ENCODE measurements at regions not wholly inside any gene's neighbourhood (a gene's known extent, or its start where the extent isn't known, plus 50 kb on each side); places are given as distances from the start of the nearest gene placed in this dataset.

GRCh38 chr1:5286244-5286643 is 631.8 kb downstream of the AJAP1 start:
- no peak overlapping the region for H3K4me3 ChIP-seq (ENCODE audit: low read length)
- no peak overlapping the region for H3K9ac ChIP-seq (ENCODE audit: low read length)
- no peaks in the 10 kb centered on the region for H3K9me3 ChIP-seq (ENCODE audit: control insufficient read depth, low read depth, low read length)
- no peak overlapping the region for H3K27ac ChIP-seq (ENCODE audit: low read length)
- H3K4me1 ChIP-seq (ENCODE audit: control insufficient read depth, low read depth, low read length) = no peaks in the 10 kb centered on the region
- no peaks in the 10 kb centered on the region for H3K36me3 ChIP-seq (ENCODE audit: control insufficient read depth, low read depth, low read length)
- no peaks in the 10 kb centered on the region for H3K27me3 ChIP-seq (ENCODE audit: control insufficient read depth, insufficient read depth, low read length)

GRCh38 chr1:5274527-5274926 is 620.1 kb downstream of the AJAP1 start:
- Histone ChIP-seq H3K27me3 (ENCODE audit: control insufficient read depth, insufficient read depth, low read length) (no peaks in the 10 kb centered on the region), H3K9me3 (ENCODE audit: control insufficient read depth, low read depth, low read length) (no peaks in the 10 kb centered on the region), H3K36me3 (ENCODE audit: control insufficient read depth, low read depth, low read length) (no peaks in the 10 kb centered on the region), H3K27ac (ENCODE audit: low read length) (no peak overlapping the region), H3K4me1 (ENCODE audit: control insufficient read depth, low read depth, low read length) (peaks cover 21% of the 10 kb centered on the region), H3K4me3 (ENCODE audit: low read length) (no peak overlapping the region), H3K9ac (ENCODE audit: low read length) (no peak overlapping the region)

GRCh38 chr1:5273280-5274003 is 619.0 kb downstream of the AJAP1 start:
- Histone ChIP-seq H3K27ac (ENCODE audit: low read length) (no peak overlapping the region), H3K9ac (ENCODE audit: low read length) (no peak overlapping the region), H3K4me1 (ENCODE audit: control insufficient read depth, low read depth, low read length) (peaks cover 21% of the 10 kb centered on the region), H3K27me3 (ENCODE audit: control insufficient read depth, insufficient read depth, low read length) (no peaks in the 10 kb centered on the region), H3K4me3 (ENCODE audit: low read length) (no peak overlapping the region), H3K9me3 (ENCODE audit: control insufficient read depth, low read depth, low read length) (no peaks in the 10 kb centered on the region), H3K36me3 (ENCODE audit: control insufficient read depth, low read depth, low read length) (no peaks in the 10 kb centered on the region)

- Histone ChIP-seq H3K9ac (ENCODE audit: low read length) (no peak overlapping the region), H3K9me3 (ENCODE audit: control insufficient read depth, low read depth, low read length) (no peaks in the 10 kb centered on the region), H3K27me3 (ENCODE audit: control insufficient read depth, insufficient read depth, low read length) (no peaks in the 10 kb centered on the region), H3K36me3 (ENCODE audit: control insufficient read depth, low read depth, low read length) (no peaks in the 10 kb centered on the region), H3K4me3 (ENCODE audit: low read length) (no peak overlapping the region), H3K27ac (ENCODE audit: low read length) (no peak overlapping the region), H3K4me1 (ENCODE audit: control insufficient read depth, low read depth, low read length) (peaks cover 22% of the 10 kb centered on the region)
Observed at GRCh38 chr1:5272325-5272724, 617.9 kb downstream of the AJAP1 start.

- H3K9me3 ChIP-seq (ENCODE audit: control insufficient read depth, low read depth, low read length) = no peaks in the 10 kb centered on the region
- peaks cover 27% of the 10 kb centered on the region for H3K4me1 ChIP-seq (ENCODE audit: control insufficient read depth, low read depth, low read length)
- H3K4me3 ChIP-seq (ENCODE audit: low read length) = no peak overlapping the region
- H3K27me3 ChIP-seq (ENCODE audit: control insufficient read depth, insufficient read depth, low read length) = no peaks in the 10 kb centered on the region
- no peaks in the 10 kb centered on the region for H3K36me3 ChIP-seq (ENCODE audit: control insufficient read depth, low read depth, low read length)
- no peak overlapping the region for H3K27ac ChIP-seq (ENCODE audit: low read length)
- H3K9ac ChIP-seq (ENCODE audit: low read length) = no peak overlapping the region
Observed at GRCh38 chr1:5271264-5271663, 616.9 kb downstream of the AJAP1 start.

GRCh38 chr1:5269901-5270300 is 615.5 kb downstream of the AJAP1 start:
- Histone ChIP-seq H3K4me1 (ENCODE audit: control insufficient read depth, low read depth, low read length) (peaks cover 23% of the 10 kb centered on the region), H3K36me3 (ENCODE audit: control insufficient read depth, low read depth, low read length) (no peaks in the 10 kb centered on the region), H3K9ac (ENCODE audit: low read length) (no peak overlapping the region), H3K27ac (ENCODE audit: low read length) (no peak overlapping the region), H3K4me3 (ENCODE audit: low read length) (no peak overlapping the region), H3K9me3 (ENCODE audit: control insufficient read depth, low read depth, low read length) (no peaks in the 10 kb centered on the region), H3K27me3 (ENCODE audit: control insufficient read depth, insufficient read depth, low read length) (no peaks in the 10 kb centered on the region)

- Histone ChIP-seq H3K9ac (ENCODE audit: low read length) (no peak overlapping the region), H3K4me1 (ENCODE audit: control insufficient read depth, low read depth, low read length) (peaks cover 6% of the 10 kb centered on the region), H3K27ac (ENCODE audit: low read length) (no peak overlapping the region), H3K36me3 (ENCODE audit: control insufficient read depth, low read depth, low read length) (no peaks in the 10 kb centered on the region), H3K4me3 (ENCODE audit: low read length) (no peak overlapping the region), H3K9me3 (ENCODE audit: control insufficient read depth, low read depth, low read length) (no peaks in the 10 kb centered on the region), H3K27me3 (ENCODE audit: control insufficient read depth, insufficient read depth, low read length) (no peaks in the 10 kb centered on the region)
Observed at GRCh38 chr1:5267603-5268235, 613.3 kb downstream of the AJAP1 start.

- Histone ChIP-seq H3K9me3 (ENCODE audit: control insufficient read depth, low read depth, low read length) (no peaks in the 10 kb centered on the region), H3K9ac (ENCODE audit: low read length) (no peak overlapping the region), H3K27ac (ENCODE audit: low read length) (no peak overlapping the region), H3K4me3 (ENCODE audit: low read length) (no peak overlapping the region), H3K27me3 (ENCODE audit: control insufficient read depth, insufficient read depth, low read length) (no peaks in the 10 kb centered on the region), H3K4me1 (ENCODE audit: control insufficient read depth, low read depth, low read length) (peaks cover 6% of the 10 kb centered on the region), H3K36me3 (ENCODE audit: control insufficient read depth, low read depth, low read length) (no peaks in the 10 kb centered on the region)
Observed at GRCh38 chr1:5265438-5266075, 611.1 kb downstream of the AJAP1 start.

- Histone ChIP-seq H3K36me3 (ENCODE audit: control insufficient read depth, low read depth, low read length) (no peaks in the 10 kb centered on the region), H3K27me3 (ENCODE audit: control insufficient read depth, insufficient read depth, low read length) (no peaks in the 10 kb centered on the region), H3K4me1 (ENCODE audit: control insufficient read depth, low read depth, low read length) (peaks cover 6% of the 10 kb centered on the region), H3K9ac (ENCODE audit: low read length) (no peak overlapping the region), H3K9me3 (ENCODE audit: control insufficient read depth, low read depth, low read length) (no peaks in the 10 kb centered on the region), H3K27ac (ENCODE audit: low read length) (no peak overlapping the region), H3K4me3 (ENCODE audit: low read length) (no peak overlapping the region)
Observed at GRCh38 chr1:5264476-5264875, 610.1 kb downstream of the AJAP1 start.

GRCh38 chr1:5256793-5257192 is 602.4 kb downstream of the AJAP1 start:
- Histone ChIP-seq H3K4me1 (ENCODE audit: control insufficient read depth, low read depth, low read length) (no peaks in the 10 kb centered on the region), H3K36me3 (ENCODE audit: control insufficient read depth, low read depth, low read length) (no peaks in the 10 kb centered on the region), H3K4me3 (ENCODE audit: low read length) (no peak overlapping the region), H3K9me3 (ENCODE audit: control insufficient read depth, low read depth, low read length) (peaks cover 4% of the 10 kb centered on the region), H3K27me3 (ENCODE audit: control insufficient read depth, insufficient read depth, low read length) (no peaks in the 10 kb centered on the region), H3K27ac (ENCODE audit: low read length) (no peak overlapping the region), H3K9ac (ENCODE audit: low read length) (no peak overlapping the region)

GRCh38 chr1:5254975-5255374 is 600.6 kb downstream of the AJAP1 start:
- H3K9ac ChIP-seq (ENCODE audit: low read length) = no peak overlapping the region
- H3K27ac ChIP-seq (ENCODE audit: low read length) = no peak overlapping the region
- no peaks in the 10 kb centered on the region for H3K36me3 ChIP-seq (ENCODE audit: control insufficient read depth, low read depth, low read length)
- peaks cover 4% of the 10 kb centered on the region for H3K9me3 ChIP-seq (ENCODE audit: control insufficient read depth, low read depth, low read length)
- no peaks in the 10 kb centered on the region for H3K27me3 ChIP-seq (ENCODE audit: control insufficient read depth, insufficient read depth, low read length)
- H3K4me3 ChIP-seq (ENCODE audit: low read length) = no peak overlapping the region
- H3K4me1 ChIP-seq (ENCODE audit: control insufficient read depth, low read depth, low read length) = no peaks in the 10 kb centered on the region
